KOPT-K1 (cell line): ENCODE measurements at regions not wholly inside any gene's neighbourhood (a gene's known extent, or its start where the extent isn't known, plus 50 kb on each side); places are given as distances from the start of the nearest gene placed in this dataset.

ENCODE experiments used
- H3K27ac ChIP-seq: fragments of 200-600 bp; sonication (generic); 2 replicates; pipeline ENCODE4 v1.5.1; 2016; ENCODE audit warnings: antibody characterized with exemption, mild to moderate bottlenecking, low read depth, low read length; ENCODE audit not compliant: poor library complexity, severe bottlenecking
- H3K36me3 ChIP-seq: fragments of 200-600 bp; sonication (generic); 2 replicates; pipeline ENCODE4 v1.5.1; 2017; ENCODE audit warnings: antibody characterized with exemption, mild to moderate bottlenecking, low read length, moderate library complexity; ENCODE audit not compliant: insufficient read depth
- H3K9me3 ChIP-seq: fragments of 200-600 bp; sonication (generic); 2 replicates; pipeline ENCODE4 v1.5.1; 2017; ENCODE audit warnings: antibody characterized with exemption, low read length, mild to moderate bottlenecking; ENCODE audit not compliant: insufficient read depth, poor library complexity, severe bottlenecking

DNA sequence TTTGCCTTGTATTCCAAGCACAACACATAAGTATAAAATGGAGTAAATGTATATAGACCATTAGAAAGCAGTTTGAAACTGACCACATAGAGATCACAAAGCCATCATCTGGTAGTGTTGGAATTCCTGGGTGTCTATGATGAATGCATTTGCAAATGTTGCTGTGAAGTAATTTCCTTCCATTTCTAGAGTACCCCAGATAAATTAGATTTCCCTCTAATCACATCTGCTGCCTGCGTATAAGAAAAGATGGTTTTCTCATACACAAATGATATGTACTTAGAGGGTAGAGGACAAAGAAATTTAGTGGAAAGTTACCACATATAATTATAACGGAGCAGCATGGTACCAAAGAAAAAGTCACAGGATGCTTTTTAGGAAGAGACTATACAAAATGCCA, 1117.8 kb downstream of the IGSF11 start:
- Histone ChIP-seq H3K9me3 (no peaks in the 10 kb centered on the region), H3K27ac (no peak overlapping the region), H3K36me3 (no peaks in the 10 kb centered on the region)

DNA sequence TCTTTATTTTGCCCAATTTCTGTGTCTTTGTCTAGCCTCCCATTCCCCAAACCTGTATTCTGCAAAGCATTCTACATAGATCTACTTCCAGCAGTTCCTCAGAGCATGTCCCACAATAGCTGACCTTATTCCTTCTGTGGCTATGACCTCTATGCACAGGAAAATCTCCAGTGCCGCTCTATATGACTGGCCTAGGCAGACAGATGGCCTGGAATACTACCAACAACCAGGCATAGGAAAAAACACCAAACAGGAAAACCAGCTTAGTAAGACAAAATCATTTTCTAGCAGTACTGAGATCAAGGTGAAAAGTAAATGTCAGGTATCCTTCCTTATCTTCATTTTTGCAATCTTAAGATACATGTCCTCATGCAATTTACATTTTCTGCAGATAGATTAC, 1115.0 kb downstream of the IGSF11 start:
- no peaks in the 10 kb centered on the region for H3K36me3 ChIP-seq

DNA sequence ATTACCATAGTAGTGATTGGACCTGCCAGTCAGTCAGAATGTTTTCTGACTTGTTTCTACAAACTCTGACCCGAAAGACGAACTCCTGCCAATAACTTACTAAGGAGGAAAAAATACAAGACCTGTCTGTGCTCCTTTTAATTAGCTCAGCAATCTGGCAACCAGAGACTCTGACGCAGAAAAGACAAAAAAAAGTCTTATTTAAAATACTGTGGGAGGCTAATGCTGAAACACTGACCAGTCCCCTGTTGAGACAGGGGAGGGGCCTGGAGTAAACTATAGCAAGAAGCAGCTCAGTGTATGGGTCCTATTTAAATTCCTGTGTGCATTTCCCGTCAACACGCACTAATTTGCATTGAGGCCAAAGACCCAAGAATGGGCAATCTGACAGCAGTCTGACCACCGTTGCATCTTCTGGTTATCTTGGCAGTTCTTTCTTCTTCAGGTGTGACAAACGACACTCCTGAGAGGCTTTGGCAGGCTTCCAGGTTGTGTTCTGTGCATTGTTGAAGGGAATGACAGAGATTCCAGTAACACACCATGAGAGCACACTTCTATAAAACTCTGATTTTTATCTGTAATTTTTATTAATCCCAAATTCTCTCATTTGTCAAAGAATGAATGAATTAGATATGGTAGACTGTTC, 1114.3 kb downstream of the IGSF11 start:
- H3K9me3 ChIP-seq, result no peaks in the 10 kb centered on the region
- no peaks in the 10 kb centered on the region for H3K36me3 ChIP-seq
- H3K27ac ChIP-seq, result no peak overlapping the region

More for the DNA sequence above, 1115.0 kb downstream of the IGSF11 start:
- H3K9me3 ChIP-seq, result no peaks in the 10 kb centered on the region
- no peak overlapping the region for H3K27ac ChIP-seq

DNA sequence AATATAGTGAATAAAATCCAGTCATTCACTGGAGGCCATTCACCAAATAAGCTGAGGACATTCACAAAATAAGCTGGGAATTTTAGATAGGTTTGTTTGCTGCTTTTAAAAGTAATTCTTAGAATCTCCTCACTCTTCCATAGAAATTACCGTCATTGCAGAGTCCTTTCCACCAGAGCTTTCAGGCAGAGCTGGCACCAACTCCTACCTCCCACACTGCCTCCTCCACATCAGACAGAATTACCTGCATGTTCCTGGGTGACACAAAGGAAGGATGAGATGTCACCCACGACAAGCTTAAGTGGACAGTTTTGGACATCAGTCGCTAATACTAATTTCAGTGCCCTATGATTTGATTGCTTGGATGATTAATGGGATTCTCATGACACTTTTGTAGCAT, 1113.2 kb downstream of the IGSF11 start:
- no peak overlapping the region for H3K27ac ChIP-seq
- no peaks in the 10 kb centered on the region for H3K9me3 ChIP-seq
- H3K36me3 ChIP-seq, result no peaks in the 10 kb centered on the region

DNA sequence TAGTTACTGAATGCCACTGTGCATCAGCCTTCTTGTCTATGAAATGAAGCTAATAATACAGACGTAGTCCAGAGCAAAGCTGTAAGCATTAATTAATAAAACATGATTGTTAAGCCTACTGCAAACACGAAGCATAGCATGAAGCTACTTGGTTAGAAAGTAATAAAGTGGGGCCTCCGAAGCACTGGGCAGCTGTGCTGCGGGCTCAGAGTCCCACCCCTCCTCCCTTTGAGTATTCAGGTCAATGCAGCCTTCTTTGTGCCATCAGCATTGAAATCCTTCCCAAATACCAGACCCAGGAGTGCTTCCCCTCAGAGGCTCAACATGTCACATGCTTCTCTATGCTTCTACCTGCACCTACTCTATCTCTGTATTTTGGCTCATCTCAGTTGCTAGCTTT, 1112.6 kb downstream of the IGSF11 start:
- Histone ChIP-seq H3K9me3 (no peaks in the 10 kb centered on the region), H3K27ac (no peak overlapping the region), H3K36me3 (no peaks in the 10 kb centered on the region)

DNA sequence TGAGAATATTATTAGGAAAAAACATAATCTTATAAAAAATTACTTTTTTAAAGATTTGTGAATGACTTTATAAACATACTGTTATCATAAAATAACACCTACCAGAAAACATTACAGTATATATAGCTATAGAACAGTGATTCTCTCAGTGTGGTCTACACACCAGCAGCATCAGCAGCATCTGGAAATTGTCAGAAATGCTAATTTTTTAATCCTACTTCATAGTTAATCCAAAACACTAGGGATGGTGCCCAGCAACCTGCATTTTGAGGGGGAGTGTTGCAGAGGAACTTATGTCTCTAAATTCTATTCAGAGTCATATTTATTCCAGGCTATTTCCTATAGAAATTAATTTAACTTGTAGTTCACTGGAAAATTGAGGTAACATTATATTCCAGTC, 1107.8 kb downstream of the IGSF11 start:
- H3K9me3 ChIP-seq, result no peaks in the 10 kb centered on the region
- H3K27ac ChIP-seq, result no peak overlapping the region
- H3K36me3 ChIP-seq, result no peaks in the 10 kb centered on the region

DNA sequence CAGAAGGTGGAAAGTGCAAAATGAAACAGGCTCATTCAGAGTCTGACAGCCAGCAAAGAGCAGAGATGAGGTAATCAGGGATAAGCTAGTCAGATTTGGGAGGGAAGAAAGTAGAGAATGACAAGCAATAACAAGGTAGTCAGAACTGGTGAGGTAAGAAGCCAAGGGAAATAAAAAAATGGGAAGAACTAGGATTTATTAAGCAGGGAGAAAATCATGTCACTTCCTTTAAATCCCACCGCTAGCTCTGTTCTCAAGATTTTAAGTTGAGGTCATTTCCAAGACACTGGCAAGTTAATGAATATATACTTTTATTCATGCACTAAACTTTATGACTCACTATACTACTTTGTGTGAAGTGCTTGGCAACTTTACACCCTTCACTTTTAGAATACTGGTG, 1106.8 kb downstream of the IGSF11 start:
- Histone ChIP-seq H3K36me3 (no peaks in the 10 kb centered on the region), H3K9me3 (no peaks in the 10 kb centered on the region), H3K27ac (no peak overlapping the region)

DNA sequence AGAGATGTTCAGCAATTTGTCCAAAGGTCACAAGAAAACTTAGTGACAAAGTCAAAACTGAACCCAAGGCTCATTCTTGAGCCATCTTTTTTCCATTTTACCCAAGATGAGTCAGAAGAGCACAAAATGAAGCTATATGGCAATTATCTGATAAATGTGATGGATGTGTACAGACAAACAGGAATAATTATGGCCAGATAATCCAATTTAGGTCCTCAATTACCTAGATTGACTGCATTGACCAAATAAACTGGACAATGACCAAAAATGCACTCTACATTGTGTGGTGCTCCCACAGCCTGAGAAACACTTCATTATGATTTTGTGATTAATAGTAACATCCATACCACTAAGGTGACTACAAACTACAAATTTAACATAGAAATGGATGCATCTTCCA, 1105.8 kb downstream of the IGSF11 start:
- no peak overlapping the region for H3K27ac ChIP-seq
- H3K36me3 ChIP-seq, result no peaks in the 10 kb centered on the region
- H3K9me3 ChIP-seq, result no peaks in the 10 kb centered on the region

DNA sequence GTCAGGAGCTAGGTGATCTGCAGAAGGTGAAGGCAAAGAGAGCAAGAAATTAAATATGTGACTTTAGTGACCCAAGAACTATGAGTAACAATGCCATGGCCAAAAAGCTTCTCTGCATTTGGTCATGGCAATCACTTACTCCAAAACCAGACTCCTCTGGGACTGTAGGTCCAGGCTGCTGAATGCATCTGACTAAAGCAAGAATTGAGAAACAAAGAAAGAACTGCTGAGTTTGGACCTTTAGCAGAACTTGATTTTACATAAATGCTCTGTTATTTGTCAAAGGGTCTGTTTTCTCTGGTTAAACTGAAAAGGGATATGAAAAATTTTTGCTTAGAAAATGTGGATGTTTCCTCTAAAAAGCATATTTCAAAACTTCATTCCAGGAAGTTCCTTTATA, 1102.2 kb downstream of the IGSF11 start:
- Histone ChIP-seq H3K9me3 (peaks cover 5% of the 10 kb centered on the region), H3K27ac (no peak overlapping the region)

DNA sequence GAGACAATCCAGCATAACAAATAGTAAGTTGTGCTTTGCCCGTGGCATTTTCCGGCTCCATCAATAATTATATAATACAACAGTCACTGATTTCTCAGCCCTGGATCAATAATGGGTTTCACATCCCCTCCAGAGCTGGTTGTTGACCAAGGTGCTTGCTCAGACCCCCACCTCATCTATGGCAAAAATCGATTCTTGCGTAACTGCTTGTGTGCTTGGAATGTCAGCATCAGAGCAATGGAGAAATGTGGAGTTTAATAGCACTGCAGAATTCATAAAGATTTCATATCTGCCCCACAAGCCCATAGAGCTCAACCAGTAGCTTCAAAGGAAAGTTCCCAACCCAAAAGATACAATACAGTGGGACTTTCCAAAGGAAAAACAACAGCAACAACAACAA, 1098.5 kb downstream of the IGSF11 start:
- H3K27ac ChIP-seq, result no peak overlapping the region
- no peaks in the 10 kb centered on the region for H3K36me3 ChIP-seq
- peaks cover 8% of the 10 kb centered on the region for H3K9me3 ChIP-seq

More for the DNA sequence above, 1102.2 kb downstream of the IGSF11 start:
- H3K36me3 ChIP-seq, result no peaks in the 10 kb centered on the region

DNA sequence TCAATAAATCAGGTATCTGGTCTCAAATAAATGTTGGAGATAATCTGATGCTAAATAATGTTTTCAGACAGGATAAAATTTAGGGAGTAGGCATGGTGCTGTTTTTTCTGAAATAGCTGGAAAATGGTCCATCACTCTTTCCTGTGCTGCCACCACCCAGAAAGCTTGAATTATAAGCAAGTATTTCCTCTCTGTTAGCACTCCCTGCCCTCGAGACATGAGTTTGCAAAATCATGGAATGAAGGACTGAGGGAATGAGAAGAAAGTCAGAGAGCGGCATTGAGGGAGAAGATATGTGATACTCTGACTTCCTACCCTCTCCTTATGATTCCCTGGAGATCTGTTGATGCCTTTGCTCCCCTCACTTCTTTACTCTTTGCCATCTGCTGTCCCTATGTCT, 1095.7 kb downstream of the IGSF11 start:
- peaks cover 8% of the 10 kb centered on the region for H3K9me3 ChIP-seq
- no peaks in the 10 kb centered on the region for H3K36me3 ChIP-seq
- no peak overlapping the region for H3K27ac ChIP-seq

DNA sequence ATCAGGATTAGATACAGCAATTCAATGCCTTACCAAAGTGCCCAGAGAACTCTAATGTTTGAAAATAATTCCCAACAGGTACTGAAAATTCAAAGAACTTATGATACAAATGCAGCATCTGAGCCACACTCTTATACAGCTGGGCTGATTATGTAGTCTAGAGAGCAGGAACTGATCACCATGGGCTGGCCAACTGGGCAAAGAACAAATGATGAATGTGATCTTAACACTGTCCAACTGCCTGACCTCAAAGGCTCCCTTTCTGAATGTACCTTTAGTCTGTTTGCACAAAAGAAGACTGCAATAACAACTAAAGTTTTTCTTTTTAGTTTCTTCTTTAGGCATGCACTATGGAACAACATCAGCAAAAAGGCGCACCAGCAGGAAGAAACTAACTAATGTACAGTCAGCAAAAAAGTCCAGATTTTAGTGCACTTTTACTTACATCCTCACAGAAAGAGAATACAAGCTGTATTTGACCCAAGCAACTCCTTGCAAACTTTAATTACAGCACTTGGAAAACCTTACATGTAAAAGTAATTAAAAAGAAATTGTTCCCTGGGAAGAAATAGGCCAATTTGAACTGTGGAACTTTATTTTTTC, 1095.1 kb downstream of the IGSF11 start:
- Histone ChIP-seq H3K36me3 (no peaks in the 10 kb centered on the region), H3K9me3 (peaks cover 8% of the 10 kb centered on the region), H3K27ac (no peak overlapping the region)

DNA sequence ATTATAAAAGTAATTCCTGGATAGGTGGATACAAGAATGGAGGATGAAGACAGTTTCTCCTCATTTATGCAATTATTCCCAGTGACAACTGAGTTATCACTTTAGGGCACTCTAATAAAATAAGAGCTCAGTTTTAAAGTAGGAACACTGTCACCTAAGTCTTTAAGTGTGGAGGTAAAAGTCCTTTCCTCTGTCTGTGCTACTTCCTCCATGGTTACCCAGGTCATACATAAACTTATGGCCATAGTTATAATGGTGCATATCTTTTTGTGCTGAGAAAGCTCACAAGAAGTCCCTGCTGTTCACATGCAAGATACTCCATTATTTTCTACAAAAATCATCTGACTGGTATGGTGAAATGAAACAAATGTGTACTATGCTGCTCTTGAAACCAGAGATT, 1093.6 kb downstream of the IGSF11 start:
- Histone ChIP-seq H3K36me3 (no peaks in the 10 kb centered on the region), H3K9me3 (peaks cover 8% of the 10 kb centered on the region), H3K27ac (no peak overlapping the region)

DNA sequence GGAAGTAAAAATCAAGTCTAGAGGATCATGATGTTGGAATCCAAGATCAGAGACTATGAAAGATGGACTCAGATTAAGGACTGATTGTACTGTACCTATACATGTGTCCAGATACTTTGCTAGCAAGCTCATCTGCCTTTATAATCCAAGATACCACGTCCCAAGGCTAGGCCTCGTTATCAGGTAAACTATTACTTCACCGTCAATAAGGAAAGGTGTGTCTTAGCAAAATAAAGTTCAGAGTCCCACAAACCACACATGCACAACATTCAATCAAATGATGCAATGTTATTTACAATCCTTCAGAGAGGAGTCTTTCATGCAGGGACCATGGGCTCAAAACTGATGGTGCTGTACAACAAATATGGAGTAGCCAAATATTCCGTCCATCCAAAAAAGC, 1092.9 kb downstream of the IGSF11 start:
- Histone ChIP-seq H3K27ac (no peak overlapping the region), H3K9me3 (peaks cover 8% of the 10 kb centered on the region), H3K36me3 (no peaks in the 10 kb centered on the region)

DNA sequence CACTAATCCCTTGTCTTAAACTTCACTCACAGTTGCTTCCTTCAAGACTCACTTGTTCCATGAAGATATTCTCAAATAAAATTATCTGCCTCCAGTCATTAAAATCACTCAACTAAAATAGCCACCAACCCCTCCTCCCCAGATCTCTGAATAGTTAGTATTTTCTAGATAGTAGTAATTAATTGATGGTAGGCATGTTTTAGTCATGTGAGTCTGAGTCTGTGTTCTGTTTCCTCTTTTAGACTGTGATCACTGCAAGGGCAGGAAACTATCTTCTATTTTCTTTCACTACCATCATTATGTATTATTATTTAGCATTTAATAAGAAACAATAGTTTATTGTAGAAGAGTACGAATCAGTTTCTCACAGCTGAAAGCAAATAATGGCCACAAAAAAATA, 1080.5 kb downstream of the IGSF11 start:
- Histone ChIP-seq H3K36me3 (no peaks in the 10 kb centered on the region), H3K27ac (no peak overlapping the region), H3K9me3 (no peaks in the 10 kb centered on the region)

DNA sequence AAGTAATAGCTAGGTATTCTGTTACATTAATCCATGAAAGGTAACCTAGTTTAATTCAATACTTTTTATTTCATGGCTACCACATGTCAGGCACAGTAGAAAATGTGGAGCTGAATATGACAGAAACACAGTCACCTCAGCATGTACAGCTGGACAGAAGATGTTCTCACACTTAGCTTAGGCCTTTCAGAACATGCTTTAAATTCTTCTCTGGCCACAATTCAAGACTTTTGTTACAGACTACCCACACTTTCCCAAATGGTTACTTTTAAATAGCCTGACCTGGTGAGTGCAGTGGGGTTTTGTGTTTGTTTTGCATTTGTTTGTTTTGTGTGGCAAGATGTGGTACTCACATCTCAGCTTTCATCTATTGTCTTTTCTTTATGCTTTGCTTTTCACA, 1079.5 kb downstream of the IGSF11 start:
- no peak overlapping the region for H3K27ac ChIP-seq
- no peaks in the 10 kb centered on the region for H3K36me3 ChIP-seq
- no peaks in the 10 kb centered on the region for H3K9me3 ChIP-seq
